ENCODE measurements at regions not wholly inside any gene's neighbourhood (a gene's known extent, or its start where the extent isn't known, plus 50 kb on each side); places are given as distances from the start of the nearest gene placed in this dataset.

DNA sequence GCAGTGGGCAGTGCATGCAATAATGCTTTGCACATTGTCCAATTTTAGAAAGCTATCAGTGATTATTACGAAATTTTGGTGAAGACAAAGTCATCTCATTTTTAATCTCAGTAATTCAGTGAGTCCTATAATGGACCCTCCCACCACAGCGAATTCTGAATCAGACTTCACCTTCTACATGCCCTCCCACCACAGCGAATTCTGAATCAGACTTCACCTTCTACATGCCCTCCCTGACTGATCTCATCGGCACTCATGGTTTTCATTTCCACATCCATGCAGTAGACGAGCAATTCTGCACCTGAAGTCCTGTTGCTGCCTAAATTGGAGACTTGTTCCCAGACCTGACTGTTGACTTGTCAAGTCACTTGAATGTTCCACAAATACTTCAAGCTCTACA is 522.3 kb downstream of the EIPR1 start:
- Histone ChIP-seq H3K9me3 (no peaks in the 10 kb centered on the region), H3K27ac (no peak overlapping the region), H3K27me3 (no peaks in the 10 kb centered on the region), H3K36me3 (no peaks in the 10 kb centered on the region), H3K4me3 (no peak overlapping the region), H3K4me1 (no peaks in the 10 kb centered on the region)
- TF ChIP-seq, protein P1, sequence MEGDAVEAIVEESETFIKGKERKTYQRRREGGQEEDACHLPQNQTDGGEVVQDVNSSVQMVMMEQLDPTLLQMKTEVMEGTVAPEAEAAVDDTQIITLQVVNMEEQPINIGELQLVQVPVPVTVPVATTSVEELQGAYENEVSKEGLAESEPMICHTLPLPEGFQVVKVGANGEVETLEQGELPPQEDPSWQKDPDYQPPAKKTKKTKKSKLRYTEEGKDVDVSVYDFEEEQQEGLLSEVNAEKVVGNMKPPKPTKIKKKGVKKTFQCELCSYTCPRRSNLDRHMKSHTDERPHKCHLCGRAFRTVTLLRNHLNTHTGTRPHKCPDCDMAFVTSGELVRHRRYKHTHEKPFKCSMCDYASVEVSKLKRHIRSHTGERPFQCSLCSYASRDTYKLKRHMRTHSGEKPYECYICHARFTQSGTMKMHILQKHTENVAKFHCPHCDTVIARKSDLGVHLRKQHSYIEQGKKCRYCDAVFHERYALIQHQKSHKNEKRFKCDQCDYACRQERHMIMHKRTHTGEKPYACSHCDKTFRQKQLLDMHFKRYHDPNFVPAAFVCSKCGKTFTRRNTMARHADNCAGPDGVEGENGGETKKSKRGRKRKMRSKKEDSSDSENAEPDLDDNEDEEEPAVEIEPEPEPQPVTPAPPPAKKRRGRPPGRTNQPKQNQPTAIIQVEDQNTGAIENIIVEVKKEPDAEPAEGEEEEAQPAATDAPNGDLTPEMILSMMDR (IDR thresholded peaks at IDR 0.05): no peak
- DNase-seq (ENCODE audit: low spot score in 2 of 2): no peak
- intact Hi-C loops (cut with DNase I): no loop called here

DNA sequence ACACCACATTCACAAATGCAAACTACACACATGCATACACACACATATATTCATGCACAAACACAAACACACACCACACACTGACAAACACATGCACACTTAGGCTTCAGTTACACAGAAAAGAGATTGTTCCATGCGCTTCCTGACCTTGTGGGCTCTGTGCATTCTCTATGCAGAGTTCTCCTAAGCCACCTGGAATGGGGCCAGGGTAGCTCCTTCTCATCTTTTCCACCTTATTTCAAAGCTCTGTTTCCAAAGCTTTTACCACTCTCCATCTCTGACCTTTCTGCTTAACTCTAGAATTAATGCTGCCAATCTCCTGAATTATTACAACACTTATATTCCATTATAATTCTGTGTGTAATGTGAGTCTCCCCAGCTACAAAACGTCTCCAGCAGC is 522.3 kb upstream of the MYT1L start:
- H3K4me1 ChIP-seq: no peaks in the 10 kb centered on the region
- no peaks in the 10 kb centered on the region for H3K36me3 ChIP-seq
- H3K27me3 ChIP-seq: no peaks in the 10 kb centered on the region
- TF ChIP-seq, protein P1 (IDR thresholded peaks at IDR 0.05): no peak
- no peaks in the 10 kb centered on the region for H3K9me3 ChIP-seq
- H3K27ac ChIP-seq: no peak overlapping the region
- intact Hi-C loops (cut with DNase I): no loop called here
- no peak for DNase-seq (ENCODE audit: low spot score in 2 of 2)
- no peak overlapping the region for H3K4me3 ChIP-seq

DNA sequence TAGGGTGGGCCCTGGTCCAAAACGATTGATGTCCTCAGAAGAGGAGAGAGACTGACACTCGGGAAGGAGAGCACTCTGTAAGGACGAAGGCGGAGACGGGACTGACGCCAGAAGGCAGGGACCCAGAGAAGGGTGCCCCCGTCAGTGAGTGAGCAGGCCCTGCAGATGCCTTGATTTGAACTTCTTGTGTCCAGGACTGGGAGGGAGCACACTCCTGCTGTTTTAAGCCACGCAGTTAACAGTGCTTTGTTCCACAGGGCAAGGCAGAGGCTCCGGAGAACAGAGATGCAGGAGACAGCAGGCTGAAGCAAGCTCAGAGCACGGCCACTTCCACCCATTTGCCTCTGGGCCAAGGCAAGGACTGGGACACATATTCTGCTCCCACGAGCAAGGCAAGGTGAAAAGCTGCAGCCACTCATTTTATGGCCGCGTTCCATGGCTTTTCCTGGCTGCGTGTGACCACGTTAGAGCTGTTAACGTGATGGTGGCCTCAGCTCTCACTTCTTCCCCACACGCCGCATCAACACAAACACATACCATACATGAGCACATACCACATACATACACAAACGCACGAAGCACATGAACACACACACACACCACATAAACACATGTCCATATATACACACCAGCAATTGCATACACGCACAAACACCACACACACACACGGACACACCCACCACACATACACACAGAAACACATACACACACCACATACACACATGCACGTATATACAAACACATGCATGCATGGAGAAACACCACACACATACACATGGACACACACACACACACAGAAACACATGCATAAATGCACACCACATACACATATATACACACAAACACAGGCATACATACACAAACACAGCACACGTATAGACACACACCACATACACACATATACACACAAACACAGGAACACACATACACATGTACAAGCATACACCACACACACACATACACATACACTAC is 521.0 kb upstream of the MYT1L start:
- H3K27ac ChIP-seq: no peak overlapping the region
- H3K9me3 ChIP-seq: no peaks in the 10 kb centered on the region
- DNase-seq (ENCODE audit: low spot score in 2 of 2): no peak
- no peak overlapping the region for H3K4me3 ChIP-seq
- H3K36me3 ChIP-seq: no peaks in the 10 kb centered on the region
- H3K27me3 ChIP-seq: no peaks in the 10 kb centered on the region
- TF ChIP-seq, protein P1 (IDR thresholded peaks at IDR 0.05): no peak
- intact Hi-C loops (cut with DNase I): no loop called here
- H3K4me1 ChIP-seq: no peaks in the 10 kb centered on the region

DNA sequence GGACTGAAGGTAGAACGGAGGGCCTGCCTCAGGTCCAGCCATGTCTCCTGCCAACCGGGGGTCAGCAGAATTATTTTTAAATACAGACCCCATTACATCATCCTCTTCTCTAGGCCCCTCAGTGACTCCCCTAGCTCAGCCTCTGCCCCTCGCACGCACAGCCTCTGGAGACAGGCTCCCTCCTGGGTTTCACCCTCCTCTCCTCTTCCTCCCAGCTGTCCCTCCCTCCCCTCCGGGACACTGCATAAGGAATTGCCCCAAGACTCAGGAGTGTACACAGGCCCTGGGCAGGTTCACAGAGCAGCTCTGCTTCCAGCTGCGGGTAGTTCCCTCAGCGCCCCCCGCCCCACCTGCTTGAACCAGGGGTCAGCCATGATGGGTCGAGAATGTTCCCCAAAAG is 520.2 kb upstream of the MYT1L start:
- Histone ChIP-seq H3K9me3 (no peaks in the 10 kb centered on the region), H3K4me3 (no peak overlapping the region), H3K27me3 (no peaks in the 10 kb centered on the region), H3K27ac (no peak overlapping the region), H3K36me3 (no peaks in the 10 kb centered on the region), H3K4me1 (no peaks in the 10 kb centered on the region)
- DNase-seq (ENCODE audit: low spot score in 2 of 2): no peak
- TF ChIP-seq, protein P1 (IDR thresholded peaks at IDR 0.05): no peak
- intact Hi-C loops (cut with DNase I): no loop called here

DNA sequence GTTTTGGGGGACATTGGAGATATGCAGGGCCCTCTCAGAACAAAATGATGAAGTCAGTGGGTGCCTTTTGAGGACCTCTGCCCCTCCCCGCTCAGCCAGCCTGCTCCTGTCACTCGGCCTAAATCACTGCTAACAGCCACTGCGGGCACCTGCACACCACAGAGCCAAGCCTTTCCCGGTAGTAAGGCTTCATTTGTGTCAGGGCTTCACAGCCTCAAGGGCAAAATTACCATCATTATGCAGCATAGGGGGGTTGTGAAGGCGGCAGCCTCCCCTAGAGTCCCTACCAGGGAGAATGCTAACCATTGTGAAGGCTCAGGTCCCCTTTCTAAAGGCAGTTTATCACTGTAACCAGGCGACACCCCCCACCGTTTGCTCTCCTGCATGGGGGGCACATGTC is 519.8 kb upstream of the MYT1L start:
- Histone ChIP-seq H3K36me3 (no peaks in the 10 kb centered on the region), H3K27ac (no peak overlapping the region), H3K4me1 (no peaks in the 10 kb centered on the region), H3K4me3 (no peak overlapping the region), H3K9me3 (no peaks in the 10 kb centered on the region), H3K27me3 (no peaks in the 10 kb centered on the region)
- TF ChIP-seq, protein P1 (IDR thresholded peaks at IDR 0.05): no peak
- DNase-seq (ENCODE audit: low spot score in 2 of 2): no peak
- intact Hi-C loops (cut with DNase I): no loop called here
